ENCODE measurements at regions not wholly inside any gene's neighbourhood (a gene's known extent, or its start where the extent isn't known, plus 50 kb on each side); places are given as distances from the start of the nearest gene placed in this dataset.

DNA sequence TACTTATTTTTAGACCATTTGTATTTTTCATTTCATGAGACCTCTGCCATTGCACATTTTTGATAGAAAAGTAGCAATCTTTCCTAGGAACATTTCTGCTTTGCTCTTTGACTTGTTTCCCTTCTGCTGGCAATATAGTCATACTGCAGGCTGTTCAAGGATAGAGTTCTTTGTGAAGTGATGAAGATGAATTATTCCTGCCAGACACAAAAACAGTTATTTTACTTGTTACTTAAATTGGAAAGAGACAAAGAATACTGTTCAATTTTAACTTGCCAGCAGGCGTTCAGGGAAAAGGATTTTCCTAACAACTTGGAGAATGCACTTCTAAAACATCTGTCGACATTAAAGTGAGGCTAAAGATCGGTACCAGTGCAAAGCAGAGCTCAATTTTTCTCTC lies 251.7 kb upstream of the ACTBL2 start:
- H3K4me3 ChIP-seq (ENCODE audit: low read depth, low read length) = no peak overlapping the region
- DNase-seq (ENCODE audit: low read depth) = no peak
- in situ Hi-C loops (cut with HindIII; ENCODE audit: low sequenced_read_pairs) = no loop called here
- TF ChIP-seq, protein P1, sequence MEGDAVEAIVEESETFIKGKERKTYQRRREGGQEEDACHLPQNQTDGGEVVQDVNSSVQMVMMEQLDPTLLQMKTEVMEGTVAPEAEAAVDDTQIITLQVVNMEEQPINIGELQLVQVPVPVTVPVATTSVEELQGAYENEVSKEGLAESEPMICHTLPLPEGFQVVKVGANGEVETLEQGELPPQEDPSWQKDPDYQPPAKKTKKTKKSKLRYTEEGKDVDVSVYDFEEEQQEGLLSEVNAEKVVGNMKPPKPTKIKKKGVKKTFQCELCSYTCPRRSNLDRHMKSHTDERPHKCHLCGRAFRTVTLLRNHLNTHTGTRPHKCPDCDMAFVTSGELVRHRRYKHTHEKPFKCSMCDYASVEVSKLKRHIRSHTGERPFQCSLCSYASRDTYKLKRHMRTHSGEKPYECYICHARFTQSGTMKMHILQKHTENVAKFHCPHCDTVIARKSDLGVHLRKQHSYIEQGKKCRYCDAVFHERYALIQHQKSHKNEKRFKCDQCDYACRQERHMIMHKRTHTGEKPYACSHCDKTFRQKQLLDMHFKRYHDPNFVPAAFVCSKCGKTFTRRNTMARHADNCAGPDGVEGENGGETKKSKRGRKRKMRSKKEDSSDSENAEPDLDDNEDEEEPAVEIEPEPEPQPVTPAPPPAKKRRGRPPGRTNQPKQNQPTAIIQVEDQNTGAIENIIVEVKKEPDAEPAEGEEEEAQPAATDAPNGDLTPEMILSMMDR (IDR thresholded peaks at IDR 0.05; ENCODE audit: low read depth, low read length, missing control alignments) = no peak

DNA sequence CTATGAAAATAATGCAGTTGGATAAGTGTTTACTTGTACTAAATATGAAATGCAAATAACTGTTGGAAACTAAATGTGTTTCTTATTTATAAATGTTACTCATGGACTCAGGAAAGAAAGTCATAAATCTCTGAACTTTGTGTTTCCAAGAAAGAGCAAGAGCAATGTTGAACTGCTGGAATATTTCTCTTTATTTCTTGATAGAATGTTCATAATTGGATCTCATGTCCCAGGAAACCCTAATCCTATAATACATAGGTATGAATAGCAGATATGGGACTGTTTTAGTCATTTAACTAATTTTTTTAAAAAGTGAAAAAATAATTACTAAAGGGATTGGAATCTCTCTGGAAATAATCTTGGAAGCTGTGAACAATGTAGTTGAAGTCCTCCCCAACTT lies 245.0 kb upstream of the ACTBL2 start:
- no peak overlapping the region for H3K4me3 ChIP-seq (ENCODE audit: low read depth, low read length)
- TF ChIP-seq, protein P1 (IDR thresholded peaks at IDR 0.05; ENCODE audit: low read depth, low read length, missing control alignments) = no peak
- no peak for DNase-seq (ENCODE audit: low read depth)
- in situ Hi-C loops (cut with HindIII; ENCODE audit: low sequenced_read_pairs) = no loop called here

DNA sequence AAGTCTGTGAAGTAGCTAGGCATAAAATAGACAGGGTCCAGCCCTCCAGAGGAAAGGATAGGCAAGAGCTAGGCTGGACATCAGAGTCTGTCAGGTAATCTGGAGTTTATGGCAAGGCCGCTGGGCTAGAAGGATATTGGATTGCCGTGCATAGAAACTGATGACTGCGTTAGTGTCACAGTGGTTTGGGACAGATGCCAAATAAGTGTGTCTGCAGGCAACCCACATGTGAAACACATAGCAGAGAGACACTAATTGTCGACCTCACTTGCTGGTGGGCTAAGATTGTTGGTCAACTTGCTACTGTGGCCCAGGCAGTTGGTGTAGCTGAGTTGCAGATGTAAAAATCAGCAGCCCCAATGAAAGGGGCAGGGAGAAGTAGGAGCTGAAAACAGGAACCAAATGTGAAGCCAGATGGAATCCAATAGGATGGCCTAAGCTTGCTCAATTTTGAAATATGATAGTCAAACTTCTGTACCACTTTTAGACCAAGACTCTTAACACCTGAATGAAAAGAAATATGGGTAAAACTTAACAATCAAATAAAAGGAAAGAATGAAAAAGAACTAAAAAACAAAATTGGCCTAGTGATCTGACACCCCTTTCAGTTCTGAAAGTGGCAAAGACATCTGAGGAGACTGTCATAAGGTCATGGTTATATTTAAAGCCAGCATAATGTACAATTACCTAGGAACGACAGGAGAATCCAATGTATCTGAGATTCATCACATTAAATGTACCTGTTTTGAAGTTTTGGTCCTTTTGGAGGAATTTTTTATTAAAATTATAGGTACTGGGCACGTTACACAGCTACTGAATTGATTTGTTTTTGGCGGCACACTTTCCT lies 243.3 kb upstream of the ACTBL2 start:
- in situ Hi-C loops (cut with HindIII; ENCODE audit: low sequenced_read_pairs) = no loop called here

DNA sequence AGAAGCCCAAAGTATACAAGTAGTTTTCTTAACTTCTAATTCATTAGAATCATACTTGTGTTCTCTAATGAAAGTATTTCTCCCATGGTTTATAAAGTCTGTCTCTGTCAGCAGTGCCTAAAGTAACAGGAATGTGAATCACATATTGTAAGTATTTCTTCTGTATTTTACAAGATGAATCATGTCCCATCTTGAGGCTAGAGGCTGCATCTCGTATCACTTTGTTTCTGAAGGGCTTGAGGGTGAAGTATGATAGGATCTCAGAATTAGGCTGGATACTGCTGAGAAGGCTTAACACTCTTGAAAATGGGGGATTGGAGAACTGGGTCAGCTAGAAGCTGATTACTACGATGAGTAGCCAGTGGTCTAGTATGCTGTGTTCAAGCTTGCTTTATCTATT lies 242.2 kb upstream of the ACTBL2 start:
- no peak for DNase-seq (ENCODE audit: low read depth)
- TF ChIP-seq, protein P1 (IDR thresholded peaks at IDR 0.05; ENCODE audit: low read depth, low read length, missing control alignments) = no peak
- H3K4me3 ChIP-seq (ENCODE audit: low read depth, low read length) = no peak overlapping the region
- in situ Hi-C loops (cut with HindIII; ENCODE audit: low sequenced_read_pairs) = no loop called here

More for the DNA sequence above, 243.3 kb upstream of the ACTBL2 start:
- no peak for DNase-seq (ENCODE audit: low read depth)
- H3K4me3 ChIP-seq (ENCODE audit: low read depth, low read length) = no peak overlapping the region
- TF ChIP-seq, protein P1 (IDR thresholded peaks at IDR 0.05; ENCODE audit: low read depth, low read length, missing control alignments) = no peak

DNA sequence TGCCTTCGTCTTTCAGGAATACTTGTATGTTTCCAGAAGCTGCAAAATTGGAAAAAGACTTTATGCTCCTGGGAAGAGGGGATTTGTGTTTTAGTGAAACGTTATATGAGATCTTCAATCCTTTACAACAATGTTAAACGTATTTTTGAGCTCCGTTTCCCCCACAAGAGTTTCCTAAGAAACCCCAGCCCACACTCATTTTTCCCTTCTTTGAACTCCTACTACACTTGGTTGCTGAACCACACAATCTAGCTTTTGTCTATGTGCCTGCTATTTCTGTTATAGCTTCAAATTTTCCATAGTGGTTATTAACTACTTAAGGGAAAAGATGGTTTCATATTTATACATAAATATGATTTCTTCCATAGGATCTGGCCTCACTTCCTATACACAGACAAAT lies 238.6 kb upstream of the ACTBL2 start:
- no peak for DNase-seq (ENCODE audit: low read depth)
- no peak overlapping the region for H3K4me3 ChIP-seq (ENCODE audit: low read depth, low read length)
- in situ Hi-C loops (cut with HindIII; ENCODE audit: low sequenced_read_pairs) = no loop called here
- TF ChIP-seq, protein P1 (IDR thresholded peaks at IDR 0.05; ENCODE audit: low read depth, low read length, missing control alignments) = no peak

DNA sequence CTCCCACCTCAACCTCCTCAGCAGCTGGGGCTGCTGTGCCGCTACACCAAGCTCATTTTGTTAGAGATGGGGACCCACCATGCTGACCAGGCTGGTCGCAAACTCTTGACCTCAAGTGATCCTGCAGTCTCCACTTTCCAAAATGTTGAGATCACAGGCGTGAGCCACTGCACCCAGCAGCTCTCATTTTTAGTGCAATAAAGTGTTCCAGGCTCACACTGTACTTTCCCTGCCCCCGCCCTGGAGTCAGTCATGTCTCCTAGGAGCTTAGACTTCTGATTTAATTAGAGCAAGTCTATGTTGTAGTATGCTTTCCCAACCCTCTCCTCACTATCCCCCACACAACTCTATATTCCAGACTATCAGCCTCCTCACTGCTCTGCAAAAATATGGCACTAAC lies 238.0 kb upstream of the ACTBL2 start:
- no peak overlapping the region for H3K4me3 ChIP-seq (ENCODE audit: low read depth, low read length)
- TF ChIP-seq, protein P1 (IDR thresholded peaks at IDR 0.05; ENCODE audit: low read depth, low read length, missing control alignments) = no peak
- in situ Hi-C loops (cut with HindIII; ENCODE audit: low sequenced_read_pairs) = no loop called here
- DNase-seq (ENCODE audit: low read depth) = no peak
